ENCODE measurements at regions not wholly inside any gene's neighbourhood (a gene's known extent, or its start where the extent isn't known, plus 50 kb on each side); places are given as distances from the start of the nearest gene placed in this dataset.

DNA sequence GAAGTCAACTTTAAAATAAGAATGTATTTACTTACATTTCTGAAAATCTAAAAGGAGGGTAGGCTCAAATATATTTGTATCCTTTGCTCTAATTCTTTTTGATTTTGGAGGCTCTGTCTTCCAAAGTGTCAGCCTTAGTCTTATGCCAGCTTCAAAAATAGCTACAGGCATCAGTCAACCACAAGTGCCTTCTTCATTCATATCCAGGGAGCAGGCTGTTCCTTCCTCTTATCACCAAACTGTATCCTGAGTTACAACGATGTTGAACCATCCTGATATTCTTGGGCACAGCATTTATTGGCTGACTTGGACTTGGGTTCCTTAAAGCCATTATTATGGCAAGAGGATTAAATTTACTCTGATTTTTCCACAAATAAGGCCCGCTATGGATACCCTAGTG, 1161.3 kb downstream of the PCDH17 start:
- in situ Hi-C loops (cut with MboI; ENCODE audit: low sequenced_read_pairs, unreplicated experiment): no loop called here
- DNase-seq (ENCODE audit: low spot score): no peak
- TF ChIP-seq, protein P1, sequence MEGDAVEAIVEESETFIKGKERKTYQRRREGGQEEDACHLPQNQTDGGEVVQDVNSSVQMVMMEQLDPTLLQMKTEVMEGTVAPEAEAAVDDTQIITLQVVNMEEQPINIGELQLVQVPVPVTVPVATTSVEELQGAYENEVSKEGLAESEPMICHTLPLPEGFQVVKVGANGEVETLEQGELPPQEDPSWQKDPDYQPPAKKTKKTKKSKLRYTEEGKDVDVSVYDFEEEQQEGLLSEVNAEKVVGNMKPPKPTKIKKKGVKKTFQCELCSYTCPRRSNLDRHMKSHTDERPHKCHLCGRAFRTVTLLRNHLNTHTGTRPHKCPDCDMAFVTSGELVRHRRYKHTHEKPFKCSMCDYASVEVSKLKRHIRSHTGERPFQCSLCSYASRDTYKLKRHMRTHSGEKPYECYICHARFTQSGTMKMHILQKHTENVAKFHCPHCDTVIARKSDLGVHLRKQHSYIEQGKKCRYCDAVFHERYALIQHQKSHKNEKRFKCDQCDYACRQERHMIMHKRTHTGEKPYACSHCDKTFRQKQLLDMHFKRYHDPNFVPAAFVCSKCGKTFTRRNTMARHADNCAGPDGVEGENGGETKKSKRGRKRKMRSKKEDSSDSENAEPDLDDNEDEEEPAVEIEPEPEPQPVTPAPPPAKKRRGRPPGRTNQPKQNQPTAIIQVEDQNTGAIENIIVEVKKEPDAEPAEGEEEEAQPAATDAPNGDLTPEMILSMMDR (IDR thresholded peaks at IDR 0.05; ENCODE audit: borderline replicate concordance, control extremely low read depth, extremely low read depth, insufficient read depth, missing control alignments): no peak

DNA sequence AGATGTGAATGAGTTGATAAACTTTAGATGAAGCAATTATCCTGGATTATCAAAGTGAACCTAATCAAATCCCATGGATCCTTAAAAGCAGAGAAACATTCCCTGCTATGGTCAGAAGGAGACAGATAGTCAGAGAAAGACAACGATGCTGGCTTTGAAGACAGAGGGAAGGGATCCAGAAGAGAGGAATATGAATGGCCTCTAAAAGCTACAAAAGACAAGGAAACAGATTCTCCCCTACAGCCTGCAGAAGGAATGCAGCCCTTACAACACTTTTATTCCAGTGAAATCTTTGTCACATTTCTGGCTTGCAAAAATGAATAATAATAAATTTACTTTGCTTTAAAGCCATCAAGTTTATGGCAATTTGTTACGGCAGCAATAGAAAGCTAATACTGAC, 1164.2 kb downstream of the PCDH17 start:
- no peak for DNase-seq (ENCODE audit: low spot score)
- in situ Hi-C loops (cut with MboI; ENCODE audit: low sequenced_read_pairs, unreplicated experiment): no loop called here
- TF ChIP-seq, protein P1 (IDR thresholded peaks at IDR 0.05; ENCODE audit: borderline replicate concordance, control extremely low read depth, extremely low read depth, insufficient read depth, missing control alignments): no peak

DNA sequence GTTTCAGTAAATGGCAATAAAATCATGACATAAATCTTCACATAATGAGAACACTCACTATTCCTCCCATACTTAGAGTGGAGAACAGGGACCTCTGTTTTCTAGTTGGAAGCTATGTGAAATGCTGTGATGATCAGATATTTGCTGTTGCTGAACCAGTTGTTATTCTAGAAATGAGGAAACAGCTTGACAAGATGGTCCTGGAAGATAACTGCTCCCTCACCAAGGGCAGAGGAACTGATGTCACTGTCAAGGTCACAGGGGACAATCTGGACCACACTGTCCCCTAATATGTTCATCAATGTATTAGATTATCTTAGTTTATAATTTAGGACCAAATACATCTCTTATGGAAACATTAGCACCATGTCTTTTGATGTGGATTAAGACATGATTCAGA, 1173.3 kb downstream of the PCDH17 start:
- TF ChIP-seq, protein P1 (IDR thresholded peaks at IDR 0.05; ENCODE audit: borderline replicate concordance, control extremely low read depth, extremely low read depth, insufficient read depth, missing control alignments): no peak

DNA sequence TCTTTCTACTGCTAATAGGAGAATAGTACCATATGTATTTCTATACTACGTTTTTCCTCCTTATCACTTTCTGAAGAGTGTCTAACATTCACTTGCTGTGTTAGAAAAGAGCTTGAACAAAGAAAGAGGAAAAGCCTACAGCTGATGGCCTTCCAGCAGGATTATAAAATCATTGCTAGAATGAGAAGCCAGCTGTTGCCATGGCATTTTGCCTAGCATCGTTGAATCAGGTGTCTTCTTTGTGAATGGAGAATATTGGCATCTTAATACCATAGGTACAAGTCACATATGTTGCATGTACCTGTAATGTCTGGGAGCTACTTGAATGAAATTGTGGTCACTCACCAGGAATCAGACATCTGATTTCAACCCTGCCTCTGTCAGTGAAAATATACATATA, 1174.9 kb downstream of the PCDH17 start:
- no peak for DNase-seq (ENCODE audit: low spot score)
- in situ Hi-C loops (cut with MboI; ENCODE audit: low sequenced_read_pairs, unreplicated experiment): no loop called here
- TF ChIP-seq, protein P1 (IDR thresholded peaks at IDR 0.05; ENCODE audit: borderline replicate concordance, control extremely low read depth, extremely low read depth, insufficient read depth, missing control alignments): no peak

More for the DNA sequence above, 1173.3 kb downstream of the PCDH17 start:
- no peak for DNase-seq (ENCODE audit: low spot score)
- in situ Hi-C loops (cut with MboI; ENCODE audit: low sequenced_read_pairs, unreplicated experiment): no loop called here

- in situ Hi-C loops (cut with MboI; ENCODE audit: low sequenced_read_pairs, unreplicated experiment): no loop called here
- TF ChIP-seq, protein P1 (IDR thresholded peaks at IDR 0.05; ENCODE audit: borderline replicate concordance, control extremely low read depth, extremely low read depth, insufficient read depth, missing control alignments): no peak
- DNase-seq (ENCODE audit: low spot score): no peak
Measured at GRCh38 chr13:58823701-58824100, 1192.2 kb downstream of the PCDH17 start.

DNA sequence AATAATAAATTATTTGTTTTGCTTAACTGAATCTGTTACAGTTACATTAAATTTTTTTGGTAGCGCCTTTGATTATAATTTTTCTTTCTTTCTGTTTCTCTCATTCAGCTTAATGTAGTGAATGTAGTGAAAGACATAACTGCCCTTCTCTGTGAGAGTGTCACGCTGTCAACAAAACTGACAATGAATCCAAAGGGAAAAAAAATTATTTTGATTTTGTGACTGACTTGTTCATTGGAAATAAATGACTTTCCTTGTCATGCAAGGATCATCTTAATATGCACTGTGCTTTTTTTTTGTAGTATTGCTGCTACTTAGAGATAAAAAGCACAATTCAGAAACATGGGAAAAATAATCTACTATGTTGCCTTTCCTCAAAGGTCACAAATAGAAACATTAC, 1196.4 kb downstream of the PCDH17 start:
- TF ChIP-seq, protein P1 (IDR thresholded peaks at IDR 0.05; ENCODE audit: borderline replicate concordance, control extremely low read depth, extremely low read depth, insufficient read depth, missing control alignments): no peak
- in situ Hi-C loops (cut with MboI; ENCODE audit: low sequenced_read_pairs, unreplicated experiment): no loop called here

DNA sequence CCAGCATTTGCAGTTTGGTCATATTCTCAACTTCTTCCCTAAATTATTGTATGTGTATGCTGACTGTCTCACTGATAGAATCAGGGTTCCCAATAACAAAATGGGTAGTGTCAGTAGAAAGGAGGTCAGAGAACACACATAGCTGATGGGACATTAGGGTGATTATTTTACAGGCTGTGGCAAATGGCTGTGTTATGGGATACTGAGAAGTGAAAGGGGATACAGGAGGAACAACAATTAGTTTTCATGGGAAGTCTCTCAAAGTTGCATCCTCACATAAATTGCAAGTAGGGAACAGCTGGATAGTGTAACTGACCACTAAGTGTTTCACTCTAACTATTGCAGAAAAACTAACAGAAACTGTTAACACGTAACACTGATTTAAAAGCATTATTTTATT, 1199.3 kb downstream of the PCDH17 start:
- TF ChIP-seq, protein P1 (IDR thresholded peaks at IDR 0.05; ENCODE audit: borderline replicate concordance, control extremely low read depth, extremely low read depth, insufficient read depth, missing control alignments): no peak
- in situ Hi-C loops (cut with MboI; ENCODE audit: low sequenced_read_pairs, unreplicated experiment): no loop called here
- no peak for DNase-seq (ENCODE audit: low spot score)

More for the DNA sequence above, 1196.4 kb downstream of the PCDH17 start:
- no peak for DNase-seq (ENCODE audit: low spot score)
